NCI-H446 (cell line): ENCODE measurements at regions not wholly inside any gene's neighbourhood (a gene's known extent, or its start where the extent isn't known, plus 50 kb on each side); places are given as distances from the start of the nearest gene placed in this dataset.

ENCODE experiments used
- DNase-seq, 2 experiments: peaks; one replicate each; lab custom pipeline; 2025; lab: John Stamatoyannopoulos, UW

DNA sequence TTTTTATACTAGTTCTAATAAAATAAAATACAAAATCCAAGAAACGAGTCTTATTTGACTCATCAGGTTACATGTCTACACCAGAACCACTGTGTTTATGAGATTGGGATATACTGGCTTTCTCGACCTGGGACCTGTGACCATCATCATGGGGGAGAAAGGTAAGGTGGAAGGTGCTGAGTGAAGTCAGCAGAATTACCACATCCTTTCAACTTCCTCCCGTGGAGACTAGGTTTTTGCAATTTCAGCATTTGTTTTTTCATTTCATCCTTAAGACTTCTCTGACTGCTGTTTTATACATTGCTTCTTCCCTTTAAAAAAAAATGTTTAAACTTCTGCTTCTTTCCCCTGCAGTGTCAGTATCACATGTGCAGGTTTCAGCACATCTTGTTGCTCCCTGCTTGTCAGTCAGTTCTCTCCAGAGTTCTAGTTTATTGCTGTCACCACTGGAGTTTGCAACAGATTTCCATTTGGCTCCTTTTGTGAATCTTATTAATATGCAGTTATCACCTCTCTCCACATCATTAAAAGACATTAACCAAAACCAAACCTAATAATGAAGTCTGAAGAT, 60.4 kb upstream of the HAO2 start:
- DNase-seq, result no peak

DNA sequence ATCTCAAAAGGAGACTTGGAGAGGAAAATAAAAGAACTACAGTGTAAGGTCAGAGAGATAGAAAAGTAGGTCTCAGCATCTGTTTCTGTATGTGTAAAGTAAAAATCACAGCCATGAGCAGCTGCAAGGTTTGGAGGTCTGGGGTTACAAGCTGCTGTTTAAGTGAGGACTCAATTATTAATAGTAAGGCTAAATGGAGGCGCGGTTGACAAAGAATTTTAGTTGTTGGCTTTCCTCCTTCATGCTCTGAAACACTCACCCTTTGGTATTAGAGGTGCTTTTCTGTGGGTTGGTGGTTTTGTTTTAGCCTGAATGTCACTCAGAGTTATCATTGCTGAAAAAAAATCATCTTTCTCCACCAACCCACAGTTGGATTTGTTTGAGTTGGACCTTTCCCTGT, 59.8 kb upstream of the HAO2 start:
- no peak for DNase-seq

DNA sequence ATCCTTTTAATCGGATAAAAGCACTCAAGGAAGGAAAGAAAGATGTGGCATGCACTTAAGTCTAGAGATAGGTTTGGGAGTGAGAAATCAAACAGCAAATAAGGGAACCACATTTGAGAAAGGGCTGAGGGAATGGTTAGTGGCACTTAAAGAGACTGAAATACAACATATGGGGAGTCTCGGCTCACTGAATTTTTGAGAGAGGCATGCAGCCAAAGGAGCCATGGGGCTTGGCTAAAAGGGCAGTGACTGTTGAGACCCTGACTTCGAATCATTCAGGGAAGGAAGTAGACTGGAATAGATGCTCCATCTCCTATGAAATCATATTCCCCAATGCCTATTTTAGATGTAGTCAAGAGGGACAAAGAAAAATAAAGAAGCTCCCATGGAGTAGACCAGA, 58.3 kb upstream of the HAO2 start:
- DNase-seq, result peak in 1 of 2 experiments; percentile 34

DNA sequence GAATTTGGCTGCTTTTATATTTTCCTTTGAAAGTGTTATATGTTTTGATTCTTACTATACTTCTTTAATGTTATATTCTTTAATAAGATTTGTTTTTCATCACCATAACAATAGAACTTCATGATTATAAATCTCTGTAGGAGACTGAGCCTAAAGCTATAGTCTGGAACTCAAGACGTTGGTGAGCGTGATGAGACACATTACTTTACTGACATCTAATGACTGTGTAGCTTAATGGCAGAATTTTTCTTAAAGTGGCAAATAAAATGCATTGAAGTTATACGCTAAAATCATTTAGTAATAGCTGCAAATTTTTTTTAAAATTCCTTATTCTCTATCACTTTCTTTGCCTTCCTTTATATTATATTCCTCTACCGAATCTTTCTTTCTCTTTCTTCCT, 56.1 kb upstream of the HAO2 start:
- DNase-seq, result no peak

DNA sequence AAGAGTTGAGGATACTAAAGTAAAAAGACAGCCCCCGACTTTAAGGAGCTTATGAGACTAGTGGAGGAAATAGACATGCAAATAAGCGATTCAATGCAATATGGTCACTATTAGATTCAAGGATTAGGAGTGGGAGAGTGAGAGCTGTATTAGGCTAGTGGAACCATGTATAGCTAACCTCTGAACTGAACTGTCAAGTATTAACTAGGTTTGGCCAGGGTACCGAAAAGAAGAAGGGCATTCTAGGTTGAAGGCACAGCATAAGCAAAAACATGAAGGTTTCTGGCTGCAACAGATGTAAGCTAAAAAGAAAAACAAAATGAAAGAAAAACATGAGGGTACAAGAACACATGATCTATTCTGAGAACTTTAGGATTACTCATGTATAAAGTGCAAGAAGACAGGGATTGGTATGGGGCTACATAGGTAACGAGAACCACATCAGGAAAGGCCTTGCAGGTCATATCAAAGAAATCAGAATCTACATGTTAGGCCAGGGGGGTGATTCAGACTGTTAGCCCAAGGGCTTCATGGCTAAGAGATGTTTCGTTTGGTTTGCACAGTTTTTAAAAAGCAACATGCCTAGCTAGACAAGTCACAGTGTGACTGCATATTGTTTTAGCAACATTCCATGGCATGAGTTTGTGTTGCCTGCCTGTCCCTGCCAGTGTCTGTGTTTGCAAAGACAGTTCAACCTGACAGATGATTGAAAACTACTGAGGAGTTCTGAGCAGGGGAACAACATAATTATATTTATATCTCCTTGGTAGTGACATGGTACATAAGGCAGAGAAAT, 54.4 kb upstream of the HAO2 start:
- DNase-seq, result no peak

DNA sequence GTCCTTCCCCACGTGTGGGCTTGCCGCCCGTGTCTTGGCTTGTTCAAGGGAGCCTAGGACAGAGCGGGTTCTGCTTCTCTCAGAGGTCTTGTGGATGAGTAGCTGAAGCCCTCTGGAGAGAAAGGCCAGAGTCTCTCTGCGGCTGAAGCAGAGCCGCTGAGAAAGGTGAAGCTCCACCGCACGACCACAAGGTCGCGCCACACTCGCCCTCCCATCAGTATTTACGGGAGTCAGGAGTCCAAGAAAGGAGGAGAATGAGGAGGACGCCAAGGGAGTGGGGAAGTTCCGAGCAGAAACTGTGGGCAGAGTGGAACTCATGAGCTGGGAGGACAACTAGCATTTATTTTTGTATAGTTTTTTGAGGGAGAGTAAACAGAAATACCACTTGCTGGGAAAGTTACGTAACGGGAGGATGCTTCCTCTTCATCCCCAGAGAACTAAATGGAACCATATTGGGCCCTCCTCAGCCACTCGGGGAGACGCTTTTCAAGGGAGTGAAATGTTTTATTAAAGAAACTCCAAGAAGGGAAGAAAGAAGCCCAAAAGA, 51.6 kb upstream of the HAO2 start:
- DNase-seq, result no peak

DNA sequence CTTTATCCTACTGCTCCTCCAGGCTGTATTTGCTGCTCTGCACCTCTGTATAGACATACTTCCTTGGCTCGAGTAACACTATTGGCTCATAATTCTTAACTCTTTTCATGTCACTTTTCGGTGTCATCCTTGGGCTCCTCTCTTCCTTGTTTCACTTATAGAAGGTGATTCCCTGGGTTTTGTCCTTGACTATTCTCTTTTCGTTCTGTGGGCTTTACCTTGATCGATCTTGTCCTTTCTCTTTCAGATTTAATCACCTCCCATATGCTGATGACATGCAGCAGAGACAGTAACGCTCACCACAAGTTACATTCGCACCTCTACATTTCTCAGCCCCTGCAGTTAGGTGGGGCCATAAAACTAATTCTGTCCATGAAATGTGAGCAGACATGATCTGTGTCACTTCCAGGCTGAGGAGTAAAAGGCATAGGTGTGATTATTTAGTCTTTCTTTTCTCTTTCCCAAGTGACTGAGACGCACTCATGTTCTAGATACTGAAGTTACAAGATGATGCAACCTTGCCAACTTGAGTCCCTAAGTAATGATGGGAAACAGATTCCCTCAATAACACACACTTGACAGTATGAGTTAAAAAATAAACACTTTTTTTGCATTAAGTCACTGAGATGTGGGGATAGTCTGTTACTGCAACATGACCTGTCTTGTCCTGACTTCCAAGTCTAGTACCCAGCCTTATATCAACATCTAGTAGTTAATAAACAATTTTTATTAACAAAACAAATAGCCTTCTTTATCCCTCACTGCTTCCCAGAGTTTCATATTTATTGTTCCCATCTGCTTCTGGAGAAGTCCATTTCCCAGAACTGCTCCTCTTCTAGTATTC, 49.9 kb upstream of the HAO2 start:
- no peak for DNase-seq
